HCT116 (cell line): ENCODE measurements at regions not wholly inside any gene's neighbourhood (a gene's known extent, or its start where the extent isn't known, plus 50 kb on each side); places are given as distances from the start of the nearest gene placed in this dataset.

Experiments
- ATAC-seq: fragments of 200-7000 bp; cut with Tn5 transposase; 2 replicates; pipeline ENCODE4 v1.9.1; 2020; ENCODE audit warnings: mild to moderate bottlenecking, moderate library complexity
- BruUV-seq: library from RNA; stranded (reverse); fragments of 400-500 nt; replicated peaks from 2 replicates; lab custom pipeline; 2021; lab: Mats Ljungman, UMichigan
- CTCF ChIA-PET: fragments of 300-600 bp; sonication (Branson Sonifier 250); formaldehyde crosslinking; loops from one replicate; lab custom pipeline; 2021; ENCODE audit warnings: antibody characterized with exemption; lab: Charles Lee
- POLR2A ChIA-PET: fragments of 300-600, 350-600 bp; sonication (Branson Sonifier 250); formaldehyde crosslinking; loops from one replicate; lab custom pipeline; 2021; ENCODE audit warnings: antibody characterized with exemption; lab: Charles Lee
- RAD21 ChIA-PET, 2 experiments: fragments of 300-600 bp; sonication (Branson Sonifier 250); formaldehyde crosslinking; loops; one replicate each; lab custom pipeline; 2023; ENCODE audit warnings: low total read pairs in 2 of 2; ENCODE audit not compliant: uncharacterized antibody in 2 of 2, unreplicated experiment in 2 of 2, low non-redundant PET in 1 of 2; lab: Charles Lee
- DNase-seq: peaks from one replicate; pipeline ENCODE4 v3.0.0-alpha.2; 2010; ENCODE audit warnings: low read depth, low spot score
- H2AFZ ChIP-seq: fragments of 200-600 bp; shearing (Covaris generic), sonication (generic); 2 replicates; pipeline ENCODE4 v1.6.1; 2017; ENCODE audit warnings: low read depth, mixed run types, mixed read lengths, antibody characterized with exemption, low read length; ENCODE audit not compliant: poor library complexity, severe bottlenecking
- H3K27ac ChIP-seq: 2 replicates; pipeline ENCODE4 v1.5.1; 2012; ENCODE audit warnings: low read depth, low read length
- H3K27me3 ChIP-seq: fragments of 200-600 bp; sonication (generic); 2 replicates; pipeline ENCODE4 v1.6.1; 2016; ENCODE audit warnings: mixed run types, low read length, mixed read lengths; ENCODE audit not compliant: insufficient read depth
- H3K36me3 ChIP-seq, 2 experiments: fragments of 200-500 bp in 1 of 2; fragments of 200-600 bp in 1 of 2; sonication (Bioruptor generic) in 1 of 2; sonication (generic) in 1 of 2; 2 replicates each; pipeline versions ENCODE4 v1.5.1 to v1.6.1; 2014 to 2016; ENCODE audit warnings: low read length in 2 of 2, inconsistent platforms in 1 of 2, mixed read lengths in 1 of 2, mixed run types in 1 of 2; ENCODE audit not compliant: insufficient read depth in 2 of 2, control insufficient read depth in 1 of 2
- H3K4me1 ChIP-seq, 2 experiments: fragments of 200-600 bp in 1 of 2; sonication (generic) in 1 of 2; 2 replicates each; pipeline versions ENCODE4 v1.5.1 to v1.6.1; 2012 to 2017; ENCODE audit warnings: low read length in 2 of 2, inconsistent platforms in 1 of 2, mild to moderate bottlenecking in 1 of 2, mixed read lengths in 1 of 2, mixed run types in 1 of 2, moderate library complexity in 1 of 2; ENCODE audit not compliant: insufficient read depth in 2 of 2, control insufficient read depth in 1 of 2
- H3K4me2 ChIP-seq: fragments of 200-600 bp; sonication (generic); 2 replicates; pipeline ENCODE4 v1.6.1; 2017; ENCODE audit warnings: mixed run types, low read length, mixed read lengths
- H3K4me3 ChIP-seq, 2 experiments: fragments of 200-600 bp in 1 of 2; sonication (generic) in 1 of 2; replicated peaks in 1 of 2; 2 replicates each; pipeline ENCODE4 v1.5.1; 2011 to 2016; ENCODE audit warnings: low read length in 2 of 2, control low read depth in 1 of 2, low read depth in 1 of 2, mild to moderate bottlenecking in 1 of 2, mixed read lengths in 1 of 2, mixed run types in 1 of 2
- H3K79me2 ChIP-seq: fragments of 200-600 bp; sonication (generic); 2 replicates; pipeline ENCODE4 v1.6.1; 2017; ENCODE audit warnings: mild to moderate bottlenecking, mixed run types, low read length, moderate library complexity, mixed read lengths; ENCODE audit not compliant: insufficient read depth
- H3K9ac ChIP-seq: fragments of 200-600 bp; sonication (generic); 2 replicates; pipeline ENCODE4 v1.6.1; 2016; ENCODE audit warnings: low read length, mixed read lengths
- H3K9me2 ChIP-seq: fragments of 200-600 bp; sonication (generic), shearing (Covaris generic); 2 replicates; pipeline ENCODE4 v1.6.1; 2017; ENCODE audit warnings: mixed run types, mild to moderate bottlenecking, moderate library complexity; ENCODE audit not compliant: insufficient read depth
- H3K9me3 ChIP-seq, 2 experiments: fragments of 200-500 bp in 1 of 2; fragments of 200-600 bp in 1 of 2; sonication (Bioruptor generic) in 1 of 2; sonication (generic) in 1 of 2; 2 replicates each; pipeline ENCODE4 v1.6.1; 2014 to 2017; ENCODE audit warnings: low read length in 2 of 2, mixed read lengths in 2 of 2, inconsistent platforms in 1 of 2, low read depth in 1 of 2, mild to moderate bottlenecking in 1 of 2, mixed run types in 1 of 2, moderate library complexity in 1 of 2; ENCODE audit not compliant: control insufficient read depth in 1 of 2, insufficient read depth in 1 of 2
- H4K20me1 ChIP-seq: fragments of 200-600 bp; sonication (generic), shearing (Covaris generic); 2 replicates; pipeline ENCODE4 v1.6.1; 2017; ENCODE audit warnings: mixed run types, mild to moderate bottlenecking, moderate library complexity; ENCODE audit not compliant: insufficient read depth
- CEBPB ChIP-seq: IDR thresholded peaks from 2 replicates; pipeline ENCODE4 v1.6.1; 2012; ENCODE audit warnings: low read depth
- EZH2 ChIP-seq: fragments of 200-600 bp; sonication (generic); IDR thresholded peaks from 2 replicates; pipeline ENCODE4 v1.6.1; 2017; ENCODE audit warnings: antibody characterized with exemption, mixed run types
- EZH2phosphoT487 ChIP-seq: fragments of 200-600 bp; IDR thresholded peaks from 2 replicates; pipeline ENCODE4 v1.6.1; 2018; ENCODE audit warnings: antibody characterized with exemption, borderline replicate concordance
- JUND ChIP-seq: IDR thresholded peaks from 2 replicates; pipeline ENCODE4 v1.6.1; 2012
- POLR2A ChIP-seq: IDR thresholded peaks from 2 replicates; pipeline ENCODE4 v1.7.0; 2011; ENCODE audit warnings: borderline replicate concordance; ENCODE audit not compliant: insufficient read depth, insufficient read length; ENCODE audit errors: extremely low read depth
- POLR2AphosphoS5 ChIP-seq: IDR thresholded peaks from 2 replicates; pipeline ENCODE4 v1.6.1; 2011; ENCODE audit warnings: mild to moderate bottlenecking, low read depth, low read length, moderate library complexity
- RAD21 ChIP-seq: IDR thresholded peaks from 2 replicates; pipeline ENCODE4 v1.6.1; 2012; ENCODE audit warnings: low read depth, mild to moderate bottlenecking
- SIN3A ChIP-seq: IDR thresholded peaks from 2 replicates; pipeline ENCODE4 v1.6.1; 2012; ENCODE audit warnings: low read depth
- SP1 ChIP-seq: IDR thresholded peaks from 2 replicates; pipeline ENCODE4 v1.6.1; 2012; ENCODE audit warnings: low read depth
- SRF ChIP-seq: IDR thresholded peaks from 2 replicates; pipeline ENCODE4 v1.6.1; 2012; ENCODE audit warnings: low read depth
- YY1 ChIP-seq: IDR thresholded peaks from 2 replicates; pipeline ENCODE4 v1.6.1; 2011; ENCODE audit warnings: low read length, low read depth, moderate library complexity, mild to moderate bottlenecking; ENCODE audit not compliant: insufficient replicate concordance; ENCODE audit errors: extremely low read depth
- ZFX ChIP-seq: fragments of 450-650 bp; IDR thresholded peaks from 2 replicates; pipeline ENCODE4 v1.6.1; 2017
- ZNF274 ChIP-seq: fragments of 200-500 bp; sonication (Bioruptor generic); IDR thresholded peaks from 2 replicates; pipeline ENCODE4 v1.6.1; 2014; ENCODE audit warnings: mild to moderate bottlenecking, low read depth, low read length, inconsistent platforms
- intact Hi-C: fragments of 100-400 bp; cut with micrococcal nuclease; formaldehyde crosslinking; loops from 2 replicates; pipeline ENCODE4 v1.10.0; 2022
- TF ChIP-seq, protein P1 (sequence below): IDR thresholded peaks from 2 replicates; pipeline ENCODE4 v1.6.1; 2012; ENCODE audit warnings: low read depth

DNA sequence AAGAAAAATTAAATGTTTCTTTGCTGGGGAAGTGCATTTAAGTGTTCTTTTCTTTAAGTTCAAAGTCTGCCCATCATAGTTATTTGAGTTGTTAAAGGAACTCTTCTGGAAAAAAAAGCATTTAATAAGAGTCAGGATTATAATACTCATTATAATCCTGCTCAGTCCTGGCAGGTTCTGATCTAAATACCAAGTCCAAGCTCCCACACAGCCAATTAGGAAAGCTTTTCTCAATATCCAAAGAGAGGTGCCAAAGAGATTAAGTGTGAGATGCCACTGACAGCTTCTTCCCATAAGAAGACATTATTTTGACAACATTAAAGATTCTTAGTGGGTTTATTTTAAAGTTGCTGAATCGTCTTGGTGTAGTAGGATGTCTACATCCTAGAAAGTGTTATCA, 235.2 kb upstream of the DAB2 start (continued):
- TF ChIP-seq SRF (no peak), SIN3A (no peak)

DNA sequence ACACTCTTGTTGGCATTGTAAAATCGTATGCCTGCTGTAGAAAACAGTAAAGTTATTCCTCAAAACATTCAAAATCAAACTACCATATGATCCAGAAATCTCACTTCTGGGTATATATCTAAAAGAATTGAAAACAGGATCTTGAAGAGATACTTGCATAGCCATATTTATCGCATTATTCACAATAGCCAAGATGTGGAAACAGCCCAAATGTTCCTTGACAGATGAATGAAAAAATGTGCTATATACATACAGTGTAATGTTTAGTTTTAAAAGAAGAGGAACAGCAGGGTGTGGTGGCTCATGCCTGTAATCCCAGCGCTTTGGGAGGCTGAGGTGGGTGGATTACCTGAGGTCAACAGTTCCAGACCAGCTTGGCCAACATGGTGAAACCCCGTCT, 234.1 kb upstream of the DAB2 start:
- H3K27ac ChIP-seq, result no peak overlapping the region
- no peaks in the 10 kb centered on the region for H3K4me1 ChIP-seq
- POLR2A ChIA-PET, result no interaction called here
- H4K20me1 ChIP-seq, result no peaks in the 10 kb centered on the region
- H3K4me3 ChIP-seq, result no peak overlapping the region
- no peaks in the 10 kb centered on the region for H3K79me2 ChIP-seq
- no peaks in the 10 kb centered on the region for H3K9me3 ChIP-seq
- TF ChIP-seq ZNF274, result no peak
- no peak for TF ChIP-seq ZFX
- no peak for TF ChIP-seq SRF
- no peak for TF ChIP-seq JUND
- TF ChIP-seq EZH2phosphoT487, result no peak
- TF ChIP-seq SP1, result no peak
- no peak for TF ChIP-seq POLR2A
- TF ChIP-seq POLR2AphosphoS5, result no peak
- no peak for TF ChIP-seq EZH2
- no peak for TF ChIP-seq YY1
- TF ChIP-seq, protein P1, sequence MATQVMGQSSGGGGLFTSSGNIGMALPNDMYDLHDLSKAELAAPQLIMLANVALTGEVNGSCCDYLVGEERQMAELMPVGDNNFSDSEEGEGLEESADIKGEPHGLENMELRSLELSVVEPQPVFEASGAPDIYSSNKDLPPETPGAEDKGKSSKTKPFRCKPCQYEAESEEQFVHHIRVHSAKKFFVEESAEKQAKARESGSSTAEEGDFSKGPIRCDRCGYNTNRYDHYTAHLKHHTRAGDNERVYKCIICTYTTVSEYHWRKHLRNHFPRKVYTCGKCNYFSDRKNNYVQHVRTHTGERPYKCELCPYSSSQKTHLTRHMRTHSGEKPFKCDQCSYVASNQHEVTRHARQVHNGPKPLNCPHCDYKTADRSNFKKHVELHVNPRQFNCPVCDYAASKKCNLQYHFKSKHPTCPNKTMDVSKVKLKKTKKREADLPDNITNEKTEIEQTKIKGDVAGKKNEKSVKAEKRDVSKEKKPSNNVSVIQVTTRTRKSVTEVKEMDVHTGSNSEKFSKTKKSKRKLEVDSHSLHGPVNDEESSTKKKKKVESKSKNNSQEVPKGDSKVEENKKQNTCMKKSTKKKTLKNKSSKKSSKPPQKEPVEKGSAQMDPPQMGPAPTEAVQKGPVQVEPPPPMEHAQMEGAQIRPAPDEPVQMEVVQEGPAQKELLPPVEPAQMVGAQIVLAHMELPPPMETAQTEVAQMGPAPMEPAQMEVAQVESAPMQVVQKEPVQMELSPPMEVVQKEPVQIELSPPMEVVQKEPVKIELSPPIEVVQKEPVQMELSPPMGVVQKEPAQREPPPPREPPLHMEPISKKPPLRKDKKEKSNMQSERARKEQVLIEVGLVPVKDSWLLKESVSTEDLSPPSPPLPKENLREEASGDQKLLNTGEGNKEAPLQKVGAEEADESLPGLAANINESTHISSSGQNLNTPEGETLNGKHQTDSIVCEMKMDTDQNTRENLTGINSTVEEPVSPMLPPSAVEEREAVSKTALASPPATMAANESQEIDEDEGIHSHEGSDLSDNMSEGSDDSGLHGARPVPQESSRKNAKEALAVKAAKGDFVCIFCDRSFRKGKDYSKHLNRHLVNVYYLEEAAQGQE, result no peak
- TF ChIP-seq SIN3A, result no peak
- no peak for TF ChIP-seq RAD21
- TF ChIP-seq CEBPB, result no peak
- TF ChIP-seq, all 23 proteins: peak for 0
- no TSS peak for BruUV-seq
- DNase-seq (no peak), ATAC-seq (no peak)
- no peak overlapping the region for H2AFZ ChIP-seq
- CTCF ChIA-PET, result no interaction called here
- H3K27me3 ChIP-seq, result no peaks in the 10 kb centered on the region
- H3K4me2 ChIP-seq, result no peak overlapping the region
- RAD21 ChIA-PET, result no interaction called here
- intact Hi-C loops, result no loop called here
- H3K36me3 ChIP-seq, result no peaks in the 10 kb centered on the region
- no peaks in the 10 kb centered on the region for H3K9me2 ChIP-seq
- H3K9ac ChIP-seq, result no peak overlapping the region
